ENCODE measurements at regions not wholly inside any gene's neighbourhood (a gene's known extent, or its start where the extent isn't known, plus 50 kb on each side); places are given as distances from the start of the nearest gene placed in this dataset.

DNA sequence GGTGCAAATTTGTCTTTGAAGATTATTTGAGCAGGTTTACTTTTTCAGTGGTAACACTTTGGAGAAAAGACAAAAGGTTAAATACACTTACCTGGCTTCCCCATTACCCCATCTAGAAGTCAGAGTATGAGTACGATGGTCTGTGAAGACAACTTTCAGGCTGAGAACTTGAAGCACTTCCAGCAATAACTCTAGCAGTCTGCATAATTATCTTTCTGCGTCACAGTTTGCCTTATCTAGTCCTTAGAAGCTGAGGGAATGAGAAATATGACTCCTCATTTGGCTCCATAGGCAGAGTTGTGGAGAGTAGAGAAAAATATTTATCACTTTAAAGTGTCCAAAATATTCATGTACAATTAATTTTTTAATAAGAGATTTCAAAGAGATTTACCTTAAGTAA lies 323.4 kb upstream of the CAMK1G start:
- no peak for DNase-seq (ENCODE audit: low read depth)
- TF ChIP-seq, protein P1, sequence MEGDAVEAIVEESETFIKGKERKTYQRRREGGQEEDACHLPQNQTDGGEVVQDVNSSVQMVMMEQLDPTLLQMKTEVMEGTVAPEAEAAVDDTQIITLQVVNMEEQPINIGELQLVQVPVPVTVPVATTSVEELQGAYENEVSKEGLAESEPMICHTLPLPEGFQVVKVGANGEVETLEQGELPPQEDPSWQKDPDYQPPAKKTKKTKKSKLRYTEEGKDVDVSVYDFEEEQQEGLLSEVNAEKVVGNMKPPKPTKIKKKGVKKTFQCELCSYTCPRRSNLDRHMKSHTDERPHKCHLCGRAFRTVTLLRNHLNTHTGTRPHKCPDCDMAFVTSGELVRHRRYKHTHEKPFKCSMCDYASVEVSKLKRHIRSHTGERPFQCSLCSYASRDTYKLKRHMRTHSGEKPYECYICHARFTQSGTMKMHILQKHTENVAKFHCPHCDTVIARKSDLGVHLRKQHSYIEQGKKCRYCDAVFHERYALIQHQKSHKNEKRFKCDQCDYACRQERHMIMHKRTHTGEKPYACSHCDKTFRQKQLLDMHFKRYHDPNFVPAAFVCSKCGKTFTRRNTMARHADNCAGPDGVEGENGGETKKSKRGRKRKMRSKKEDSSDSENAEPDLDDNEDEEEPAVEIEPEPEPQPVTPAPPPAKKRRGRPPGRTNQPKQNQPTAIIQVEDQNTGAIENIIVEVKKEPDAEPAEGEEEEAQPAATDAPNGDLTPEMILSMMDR (IDR thresholded peaks at IDR 0.05; ENCODE audit: insufficient read depth, low read depth, low read length, missing control alignments): no peak
- H3K4me3 ChIP-seq (ENCODE audit: low read length): no peak overlapping the region

DNA sequence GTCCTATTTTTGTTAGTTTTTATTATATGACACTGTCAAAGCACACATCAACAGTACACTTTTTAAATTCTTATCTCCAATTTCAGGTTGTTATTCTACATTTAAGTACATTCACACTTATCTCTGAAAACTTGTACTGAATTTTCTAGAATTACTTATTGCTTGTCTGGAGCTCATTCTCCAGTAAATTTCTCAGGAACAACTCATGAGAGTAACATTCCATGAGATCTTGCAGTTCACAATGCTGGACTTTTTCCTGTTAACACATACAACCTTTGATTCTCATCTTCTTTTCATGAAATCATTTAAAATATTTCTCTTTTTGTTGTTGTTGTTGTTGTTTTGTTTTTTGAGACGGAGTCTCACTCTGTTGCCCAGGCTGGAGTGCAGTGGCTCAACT lies 320.9 kb upstream of the CAMK1G start:
- TF ChIP-seq, protein P1 (IDR thresholded peaks at IDR 0.05; ENCODE audit: insufficient read depth, low read depth, low read length, missing control alignments): no peak
- DNase-seq (ENCODE audit: low read depth): no peak

GRCh38 chr1:209265301-209265700 lies 318.2 kb upstream of the CAMK1G start:
- no peak for DNase-seq (ENCODE audit: low read depth)
- H3K4me3 ChIP-seq (ENCODE audit: low read length): no peak overlapping the region
- TF ChIP-seq, protein P1 (IDR thresholded peaks at IDR 0.05; ENCODE audit: insufficient read depth, low read depth, low read length, missing control alignments): no peak

More for the DNA sequence above, 320.9 kb upstream of the CAMK1G start:
- no peak overlapping the region for H3K4me3 ChIP-seq (ENCODE audit: low read length)

DNA sequence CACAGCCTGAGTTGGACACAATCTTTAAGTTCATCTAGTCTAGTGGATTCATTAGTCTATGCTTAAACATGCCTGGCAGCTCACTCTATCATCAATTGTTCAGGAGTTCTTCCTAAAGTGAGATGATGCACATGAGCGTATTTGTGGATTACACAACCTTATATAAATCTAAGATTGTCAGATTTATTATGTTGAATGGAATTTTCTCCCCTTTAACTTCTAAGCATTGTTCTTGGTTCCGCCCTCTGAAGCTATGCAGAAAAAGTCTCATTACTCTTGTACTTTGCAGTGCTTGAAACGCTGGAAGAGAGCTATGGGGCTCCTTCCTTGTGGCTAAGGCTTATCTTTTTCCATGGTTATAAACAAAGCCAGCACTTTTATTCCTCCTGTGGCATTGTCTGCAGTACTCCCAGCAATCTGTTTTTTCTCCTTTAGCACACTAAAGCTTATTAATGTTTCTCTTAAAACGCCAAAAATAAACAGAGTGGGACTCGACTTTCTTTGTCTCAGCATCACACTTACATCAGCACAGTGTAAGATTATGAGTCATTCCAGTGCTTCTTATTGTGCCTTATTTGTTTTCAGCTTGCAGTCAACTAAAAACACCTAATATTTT lies 316.8 kb upstream of the CAMK1G start:
- TF ChIP-seq, protein P1 (IDR thresholded peaks at IDR 0.05; ENCODE audit: insufficient read depth, low read depth, low read length, missing control alignments): no peak
- peak; percentile 49 for DNase-seq (ENCODE audit: low read depth)
- no peak overlapping the region for H3K4me3 ChIP-seq (ENCODE audit: low read length)

DNA sequence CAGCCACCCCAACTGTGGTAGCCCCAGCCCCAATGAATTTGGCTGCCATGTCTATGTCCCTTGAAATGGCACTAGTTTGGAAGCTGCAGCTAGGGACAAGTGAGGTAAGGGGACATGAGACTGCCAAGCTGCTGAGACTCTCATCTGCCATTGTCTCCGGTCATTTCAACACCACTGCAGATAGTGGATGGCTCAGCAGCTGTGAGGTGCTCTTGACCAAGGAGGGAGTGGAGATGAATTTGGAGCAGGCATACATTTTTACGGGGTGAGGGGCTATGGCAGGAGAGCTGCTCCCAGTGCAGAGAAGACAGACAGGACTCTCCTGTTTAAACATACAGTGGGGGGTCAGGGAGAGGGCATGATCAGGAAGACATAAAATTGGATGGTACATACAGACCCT lies 315.5 kb upstream of the CAMK1G start:
- DNase-seq (ENCODE audit: low read depth): no peak
- no peak overlapping the region for H3K4me3 ChIP-seq (ENCODE audit: low read length)
- TF ChIP-seq, protein P1 (IDR thresholded peaks at IDR 0.05; ENCODE audit: insufficient read depth, low read depth, low read length, missing control alignments): no peak

DNA sequence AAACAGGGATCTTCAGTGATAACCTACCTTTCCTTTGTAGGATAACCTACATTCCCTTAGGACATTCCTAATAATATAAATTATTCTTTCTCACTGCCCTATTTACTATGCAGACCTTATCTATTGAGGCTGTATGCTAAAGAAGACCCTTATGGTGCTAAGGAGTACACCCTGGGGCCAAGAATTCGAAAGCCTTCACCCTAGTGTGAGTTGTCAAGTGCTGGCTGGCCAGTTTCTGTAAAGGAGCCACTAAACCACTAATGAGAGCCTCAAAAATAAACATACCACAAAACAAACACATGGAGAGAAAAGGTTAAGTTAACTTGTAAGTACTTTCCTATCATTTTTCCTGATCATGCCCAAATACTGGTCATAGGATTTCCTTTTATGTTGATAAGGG lies 315.0 kb upstream of the CAMK1G start:
- TF ChIP-seq, protein P1 (IDR thresholded peaks at IDR 0.05; ENCODE audit: insufficient read depth, low read depth, low read length, missing control alignments): no peak
- DNase-seq (ENCODE audit: low read depth): no peak
- H3K4me3 ChIP-seq (ENCODE audit: low read length): no peak overlapping the region

DNA sequence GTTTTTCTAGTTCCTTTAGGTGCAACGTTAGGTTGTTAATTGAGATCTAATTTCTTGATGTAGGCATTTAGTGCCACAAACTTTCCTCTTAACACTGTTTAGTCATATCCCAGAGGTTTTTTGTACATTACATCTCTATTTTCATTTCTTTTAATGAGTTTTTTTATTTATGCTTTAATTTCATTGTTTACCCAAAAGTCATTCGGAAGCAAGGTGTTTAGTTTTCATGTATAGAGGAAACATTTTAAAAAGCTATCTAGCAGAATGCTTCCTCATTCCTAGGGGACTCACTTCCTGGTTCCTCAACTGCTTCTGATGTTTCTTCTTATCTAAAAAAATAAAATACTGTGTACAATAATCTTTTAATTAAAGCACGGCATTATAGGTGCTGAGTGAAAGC lies 307.2 kb upstream of the CAMK1G start:
- DNase-seq (ENCODE audit: low read depth): no peak
- TF ChIP-seq, protein P1 (IDR thresholded peaks at IDR 0.05; ENCODE audit: insufficient read depth, low read depth, low read length, missing control alignments): no peak

More for the DNA sequence above, 307.2 kb upstream of the CAMK1G start:
- no peak overlapping the region for H3K4me3 ChIP-seq (ENCODE audit: low read length)
